AG10803 (cell line): ENCODE measurements at regions not wholly inside any gene's neighbourhood (a gene's known extent, or its start where the extent isn't known, plus 50 kb on each side); places are given as distances from the start of the nearest gene placed in this dataset.

Experiments
- DNase-seq: peaks from one replicate; pipeline ENCODE4 v3.0.0; 2010; ENCODE audit warnings: low read depth
- H3K4me3 ChIP-seq: 2 replicates; pipeline ENCODE4 v1.5.1; 2011; ENCODE audit warnings: mild to moderate bottlenecking, low read length, control low read depth
- TF ChIP-seq, protein P1 (sequence below): conservative IDR thresholded peaks from 2 replicates; pipeline ENCODE4 v1.5.1; 2011; ENCODE audit warnings: mild to moderate bottlenecking, low read length, control low read depth, inconsistent platforms

DNA sequence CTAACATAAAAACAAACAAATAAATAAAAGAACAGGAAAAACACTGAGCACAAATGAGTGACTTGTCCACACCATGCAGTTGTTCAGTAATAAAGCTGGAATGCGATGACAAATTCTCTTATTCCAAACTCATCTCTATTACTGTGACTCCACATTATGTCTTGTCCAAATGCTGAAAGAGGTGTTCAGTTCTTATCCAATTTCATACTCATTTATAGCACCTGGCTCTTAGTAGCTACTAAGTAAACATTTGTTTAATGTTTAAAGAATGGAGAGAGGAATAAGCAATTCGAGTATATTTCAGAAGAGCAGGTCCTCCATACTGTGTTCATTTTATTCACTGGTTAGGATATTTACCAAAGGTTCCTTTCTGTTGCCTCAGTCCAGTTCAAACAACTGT lies 439.0 kb upstream of the JAG1 start:
- no peak for DNase-seq
- TF ChIP-seq, protein P1, sequence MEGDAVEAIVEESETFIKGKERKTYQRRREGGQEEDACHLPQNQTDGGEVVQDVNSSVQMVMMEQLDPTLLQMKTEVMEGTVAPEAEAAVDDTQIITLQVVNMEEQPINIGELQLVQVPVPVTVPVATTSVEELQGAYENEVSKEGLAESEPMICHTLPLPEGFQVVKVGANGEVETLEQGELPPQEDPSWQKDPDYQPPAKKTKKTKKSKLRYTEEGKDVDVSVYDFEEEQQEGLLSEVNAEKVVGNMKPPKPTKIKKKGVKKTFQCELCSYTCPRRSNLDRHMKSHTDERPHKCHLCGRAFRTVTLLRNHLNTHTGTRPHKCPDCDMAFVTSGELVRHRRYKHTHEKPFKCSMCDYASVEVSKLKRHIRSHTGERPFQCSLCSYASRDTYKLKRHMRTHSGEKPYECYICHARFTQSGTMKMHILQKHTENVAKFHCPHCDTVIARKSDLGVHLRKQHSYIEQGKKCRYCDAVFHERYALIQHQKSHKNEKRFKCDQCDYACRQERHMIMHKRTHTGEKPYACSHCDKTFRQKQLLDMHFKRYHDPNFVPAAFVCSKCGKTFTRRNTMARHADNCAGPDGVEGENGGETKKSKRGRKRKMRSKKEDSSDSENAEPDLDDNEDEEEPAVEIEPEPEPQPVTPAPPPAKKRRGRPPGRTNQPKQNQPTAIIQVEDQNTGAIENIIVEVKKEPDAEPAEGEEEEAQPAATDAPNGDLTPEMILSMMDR: no peak
- H3K4me3 ChIP-seq: no peak overlapping the region

DNA sequence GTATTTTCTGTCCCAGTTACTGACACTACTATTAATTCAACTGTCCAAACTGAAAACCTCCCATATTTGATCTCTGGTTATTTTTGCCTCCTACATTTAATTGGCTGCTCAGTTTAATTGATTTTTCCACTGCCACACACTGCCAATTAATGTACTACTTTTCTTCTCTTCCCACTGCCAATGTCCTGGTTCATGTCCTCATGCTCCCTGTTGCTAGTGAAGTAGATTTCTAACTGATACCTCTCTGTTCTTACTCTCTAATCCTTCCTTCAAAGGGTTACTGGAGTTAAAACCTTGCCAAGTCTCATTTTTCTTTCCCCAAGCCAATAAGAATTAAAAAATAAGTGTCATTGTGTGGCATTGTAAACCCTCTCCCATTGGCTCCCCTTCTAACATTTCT lies 440.6 kb upstream of the JAG1 start:
- TF ChIP-seq, protein P1: no peak
- no peak for DNase-seq
- H3K4me3 ChIP-seq: no peak overlapping the region

DNA sequence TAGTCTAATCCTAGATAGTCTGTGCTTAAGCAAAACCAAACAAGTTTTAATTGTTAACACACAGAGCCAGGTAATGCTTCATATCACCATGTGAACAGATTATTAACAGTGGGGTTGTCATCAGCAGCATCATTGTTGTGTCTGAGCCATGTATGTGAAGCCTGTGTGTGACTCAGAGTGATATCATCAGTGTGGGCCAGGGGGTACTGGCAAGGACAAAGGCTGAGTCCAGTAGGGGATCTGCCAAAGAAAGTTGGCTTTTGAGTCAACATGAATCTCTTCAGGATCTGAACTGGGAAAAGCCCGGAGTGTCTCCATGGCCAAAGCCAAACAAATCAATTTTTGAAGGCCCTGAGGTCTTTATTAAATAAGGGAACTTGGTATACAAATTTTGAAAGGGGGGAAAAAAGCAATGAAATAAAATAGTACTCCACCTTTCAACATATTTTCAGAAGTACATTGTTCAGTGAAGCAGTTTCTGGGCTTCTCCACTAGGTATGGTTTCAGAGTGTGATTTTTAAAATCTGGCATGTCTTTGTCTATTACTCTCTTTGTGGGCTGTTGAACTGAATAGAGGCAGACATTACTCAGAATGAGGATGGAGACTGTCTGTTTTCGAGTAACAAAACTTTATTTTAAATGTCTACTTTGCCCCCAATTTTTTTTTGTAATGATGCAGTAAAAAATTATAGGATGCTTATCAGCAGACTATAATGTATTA lies 444.2 kb upstream of the JAG1 start:
- DNase-seq: peak; percentile 64
- TF ChIP-seq, protein P1: no peak
- H3K4me3 ChIP-seq: no peak overlapping the region

DNA sequence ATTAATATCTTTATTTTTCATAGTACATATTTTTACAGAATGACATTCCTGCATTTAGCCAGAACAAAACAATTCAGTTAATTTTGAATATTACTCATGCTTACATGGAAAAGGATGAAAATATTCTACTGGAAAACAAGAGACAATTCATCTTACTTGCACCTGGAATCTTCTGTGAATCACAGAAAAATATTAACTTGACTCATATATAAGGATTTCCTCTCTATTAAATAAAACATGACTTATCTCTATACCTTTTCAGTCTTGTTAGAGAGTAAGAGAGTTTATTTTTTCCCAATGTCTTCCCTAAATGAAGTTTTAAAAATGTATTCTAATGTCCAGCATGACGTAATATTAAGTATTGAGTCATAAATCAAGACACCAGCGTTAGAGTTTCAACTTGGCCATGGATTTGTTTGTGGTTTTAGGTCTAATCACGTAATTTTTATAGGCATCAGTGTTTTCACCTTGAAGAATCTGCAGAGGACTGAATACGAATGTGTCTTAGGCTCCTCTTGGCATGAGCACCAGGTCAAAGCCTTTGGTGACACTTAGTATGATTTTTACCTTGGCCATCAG lies 445.1 kb upstream of the JAG1 start:
- DNase-seq: no peak
- H3K4me3 ChIP-seq: no peak overlapping the region
- TF ChIP-seq, protein P1: no peak

DNA sequence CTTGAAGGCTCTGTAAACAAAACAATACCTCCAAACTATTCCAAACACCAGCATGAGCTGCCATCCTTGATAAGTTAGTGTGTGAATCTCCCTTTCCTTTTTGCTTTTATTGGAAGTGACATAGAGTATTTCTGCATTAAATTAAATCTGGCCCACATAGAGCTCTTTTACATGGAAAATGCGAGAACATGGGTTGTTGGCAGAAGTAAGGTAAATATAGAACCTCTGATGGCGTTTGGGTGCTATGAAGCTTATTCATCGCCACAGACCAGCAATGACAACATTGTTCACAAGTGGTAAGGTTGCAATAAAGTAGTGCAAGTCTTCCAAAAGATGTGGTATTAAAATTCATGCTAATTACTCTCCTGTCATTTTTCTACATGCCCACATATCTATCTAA lies 445.8 kb upstream of the JAG1 start:
- no peak for DNase-seq
- H3K4me3 ChIP-seq: no peak overlapping the region
- TF ChIP-seq, protein P1: no peak

DNA sequence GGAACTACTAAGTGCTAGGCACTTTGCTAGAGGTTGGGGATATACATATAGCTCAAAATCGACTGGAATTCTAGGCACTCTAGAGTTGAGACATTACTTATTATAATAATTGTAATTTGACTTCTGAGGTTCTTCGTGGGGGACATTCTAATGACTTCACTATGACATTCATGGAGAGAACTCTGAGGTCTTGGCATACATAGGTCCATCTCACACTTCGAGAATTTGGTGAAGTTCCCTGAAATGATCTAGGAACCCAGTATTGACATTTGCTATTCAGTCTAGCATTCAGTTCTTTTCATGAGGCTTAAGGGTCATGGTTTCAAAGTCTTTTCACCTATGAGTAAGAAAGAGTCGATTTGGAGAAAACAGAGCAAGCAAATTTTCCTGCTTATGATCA lies 446.6 kb upstream of the JAG1 start:
- H3K4me3 ChIP-seq: no peak overlapping the region
- TF ChIP-seq, protein P1: no peak
- no peak for DNase-seq

DNA sequence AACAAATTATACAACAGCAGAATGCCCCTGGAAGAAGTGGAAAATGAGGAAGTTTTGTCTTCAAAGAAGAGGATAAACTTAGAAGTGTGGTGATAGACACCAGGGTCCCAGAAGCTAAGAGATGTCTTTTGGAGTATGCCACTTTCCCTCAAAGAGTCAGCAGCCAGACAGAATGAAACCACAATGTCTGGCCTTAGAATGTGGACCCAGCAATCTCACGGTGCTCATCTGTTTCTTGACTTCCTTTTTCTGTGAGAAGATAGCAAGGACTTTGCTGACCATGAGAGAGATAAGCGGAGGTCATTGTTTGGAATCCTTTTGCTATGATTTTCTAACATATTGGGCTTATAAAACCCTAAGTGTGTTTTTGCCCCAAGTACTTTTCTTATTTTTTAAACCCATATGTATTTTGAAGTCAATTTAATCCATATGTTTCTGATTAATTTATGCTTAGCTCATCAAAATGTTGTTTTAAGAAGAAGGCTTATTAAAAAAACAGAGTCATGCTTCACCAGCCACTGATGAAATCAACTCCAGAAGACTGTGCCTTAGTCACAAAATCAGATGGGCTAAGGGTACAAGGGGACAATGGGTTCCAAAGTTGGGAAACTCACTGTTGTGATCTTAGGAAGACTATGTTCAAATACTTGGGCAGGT lies 451.2 kb upstream of the JAG1 start:
- no peak for DNase-seq
- no peak overlapping the region for H3K4me3 ChIP-seq
- TF ChIP-seq, protein P1: no peak
